ENCODE measurements at regions not wholly inside any gene's neighbourhood (a gene's known extent, or its start where the extent isn't known, plus 50 kb on each side); places are given as distances from the start of the nearest gene placed in this dataset.

GRCh38 chr6:80553071-80553740, 446.7 kb downstream of the BCKDHB start (continued):
- TF ChIP-seq, protein P1, sequence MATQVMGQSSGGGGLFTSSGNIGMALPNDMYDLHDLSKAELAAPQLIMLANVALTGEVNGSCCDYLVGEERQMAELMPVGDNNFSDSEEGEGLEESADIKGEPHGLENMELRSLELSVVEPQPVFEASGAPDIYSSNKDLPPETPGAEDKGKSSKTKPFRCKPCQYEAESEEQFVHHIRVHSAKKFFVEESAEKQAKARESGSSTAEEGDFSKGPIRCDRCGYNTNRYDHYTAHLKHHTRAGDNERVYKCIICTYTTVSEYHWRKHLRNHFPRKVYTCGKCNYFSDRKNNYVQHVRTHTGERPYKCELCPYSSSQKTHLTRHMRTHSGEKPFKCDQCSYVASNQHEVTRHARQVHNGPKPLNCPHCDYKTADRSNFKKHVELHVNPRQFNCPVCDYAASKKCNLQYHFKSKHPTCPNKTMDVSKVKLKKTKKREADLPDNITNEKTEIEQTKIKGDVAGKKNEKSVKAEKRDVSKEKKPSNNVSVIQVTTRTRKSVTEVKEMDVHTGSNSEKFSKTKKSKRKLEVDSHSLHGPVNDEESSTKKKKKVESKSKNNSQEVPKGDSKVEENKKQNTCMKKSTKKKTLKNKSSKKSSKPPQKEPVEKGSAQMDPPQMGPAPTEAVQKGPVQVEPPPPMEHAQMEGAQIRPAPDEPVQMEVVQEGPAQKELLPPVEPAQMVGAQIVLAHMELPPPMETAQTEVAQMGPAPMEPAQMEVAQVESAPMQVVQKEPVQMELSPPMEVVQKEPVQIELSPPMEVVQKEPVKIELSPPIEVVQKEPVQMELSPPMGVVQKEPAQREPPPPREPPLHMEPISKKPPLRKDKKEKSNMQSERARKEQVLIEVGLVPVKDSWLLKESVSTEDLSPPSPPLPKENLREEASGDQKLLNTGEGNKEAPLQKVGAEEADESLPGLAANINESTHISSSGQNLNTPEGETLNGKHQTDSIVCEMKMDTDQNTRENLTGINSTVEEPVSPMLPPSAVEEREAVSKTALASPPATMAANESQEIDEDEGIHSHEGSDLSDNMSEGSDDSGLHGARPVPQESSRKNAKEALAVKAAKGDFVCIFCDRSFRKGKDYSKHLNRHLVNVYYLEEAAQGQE (IDR thresholded peaks at IDR 0.05; ENCODE audit: unreplicated experiment): no peak
- TF ChIP-seq, protein P2, sequence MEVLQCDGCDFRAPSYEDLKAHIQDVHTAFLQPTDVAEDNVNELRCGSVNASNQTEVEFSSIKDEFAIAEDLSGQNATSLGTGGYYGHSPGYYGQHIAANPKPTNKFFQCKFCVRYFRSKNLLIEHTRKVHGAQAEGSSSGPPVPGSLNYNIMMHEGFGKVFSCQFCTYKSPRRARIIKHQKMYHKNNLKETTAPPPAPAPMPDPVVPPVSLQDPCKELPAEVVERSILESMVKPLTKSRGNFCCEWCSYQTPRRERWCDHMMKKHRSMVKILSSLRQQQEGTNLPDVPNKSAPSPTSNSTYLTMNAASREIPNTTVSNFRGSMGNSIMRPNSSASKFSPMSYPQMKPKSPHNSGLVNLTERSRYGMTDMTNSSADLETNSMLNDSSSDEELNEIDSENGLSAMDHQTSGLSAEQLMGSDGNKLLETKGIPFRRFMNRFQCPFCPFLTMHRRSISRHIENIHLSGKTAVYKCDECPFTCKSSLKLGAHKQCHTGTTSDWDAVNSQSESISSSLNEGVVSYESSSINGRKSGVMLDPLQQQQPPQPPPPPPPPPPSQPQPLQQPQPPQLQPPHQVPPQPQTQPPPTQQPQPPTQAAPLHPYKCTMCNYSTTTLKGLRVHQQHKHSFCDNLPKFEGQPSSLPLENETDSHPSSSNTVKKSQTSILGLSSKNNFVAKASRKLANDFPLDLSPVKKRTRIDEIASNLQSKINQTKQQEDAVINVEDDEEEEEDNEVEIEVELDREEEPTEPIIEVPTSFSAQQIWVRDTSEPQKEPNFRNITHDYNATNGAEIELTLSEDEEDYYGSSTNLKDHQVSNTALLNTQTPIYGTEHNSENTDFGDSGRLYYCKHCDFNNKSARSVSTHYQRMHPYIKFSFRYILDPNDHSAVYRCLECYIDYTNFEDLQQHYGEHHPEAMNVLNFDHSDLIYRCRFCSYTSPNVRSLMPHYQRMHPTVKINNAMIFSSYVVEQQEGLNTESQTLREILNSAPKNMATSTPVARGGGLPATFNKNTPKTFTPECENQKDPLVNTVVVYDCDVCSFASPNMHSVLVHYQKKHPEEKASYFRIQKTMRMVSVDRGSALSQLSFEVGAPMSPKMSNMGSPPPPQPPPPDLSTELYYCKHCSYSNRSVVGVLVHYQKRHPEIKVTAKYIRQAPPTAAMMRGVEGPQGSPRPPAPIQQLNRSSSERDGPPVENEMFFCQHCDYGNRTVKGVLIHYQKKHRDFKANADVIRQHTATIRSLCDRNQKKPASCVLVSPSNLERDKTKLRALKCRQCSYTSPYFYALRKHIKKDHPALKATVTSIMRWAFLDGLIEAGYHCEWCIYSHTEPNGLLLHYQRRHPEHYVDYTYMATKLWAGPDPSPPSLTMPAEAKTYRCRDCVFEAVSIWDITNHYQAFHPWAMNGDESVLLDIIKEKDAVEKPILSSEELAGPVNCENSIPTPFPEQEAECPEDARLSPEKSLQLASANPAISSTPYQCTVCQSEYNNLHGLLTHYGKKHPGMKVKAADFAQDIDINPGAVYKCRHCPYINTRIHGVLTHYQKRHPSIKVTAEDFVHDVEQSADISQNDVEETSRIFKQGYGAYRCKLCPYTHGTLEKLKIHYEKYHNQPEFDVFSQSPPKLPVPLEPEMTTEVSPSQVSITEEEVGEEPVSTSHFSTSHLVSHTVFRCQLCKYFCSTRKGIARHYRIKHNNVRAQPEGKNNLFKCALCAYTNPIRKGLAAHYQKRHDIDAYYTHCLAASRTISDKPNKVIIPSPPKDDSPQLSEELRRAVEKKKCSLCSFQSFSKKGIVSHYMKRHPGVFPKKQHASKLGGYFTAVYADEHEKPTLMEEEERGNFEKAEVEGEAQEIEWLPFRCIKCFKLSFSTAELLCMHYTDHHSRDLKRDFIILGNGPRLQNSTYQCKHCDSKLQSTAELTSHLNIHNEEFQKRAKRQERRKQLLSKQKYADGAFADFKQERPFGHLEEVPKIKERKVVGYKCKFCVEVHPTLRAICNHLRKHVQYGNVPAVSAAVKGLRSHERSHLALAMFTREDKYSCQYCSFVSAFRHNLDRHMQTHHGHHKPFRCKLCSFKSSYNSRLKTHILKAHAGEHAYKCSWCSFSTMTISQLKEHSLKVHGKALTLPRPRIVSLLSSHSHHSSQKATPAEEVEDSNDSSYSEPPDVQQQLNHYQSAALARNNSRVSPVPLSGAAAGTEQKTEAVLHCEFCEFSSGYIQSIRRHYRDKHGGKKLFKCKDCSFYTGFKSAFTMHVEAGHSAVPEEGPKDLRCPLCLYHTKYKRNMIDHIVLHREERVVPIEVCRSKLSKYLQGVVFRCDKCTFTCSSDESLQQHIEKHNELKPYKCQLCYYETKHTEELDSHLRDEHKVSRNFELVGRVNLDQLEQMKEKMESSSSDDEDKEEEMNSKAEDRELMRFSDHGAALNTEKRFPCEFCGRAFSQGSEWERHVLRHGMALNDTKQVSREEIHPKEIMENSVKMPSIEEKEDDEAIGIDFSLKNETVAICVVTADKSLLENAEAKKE (CRISPR knock-in tag; IDR thresholded peaks at IDR 0.05): no peak
- TF ChIP-seq, protein P3, sequence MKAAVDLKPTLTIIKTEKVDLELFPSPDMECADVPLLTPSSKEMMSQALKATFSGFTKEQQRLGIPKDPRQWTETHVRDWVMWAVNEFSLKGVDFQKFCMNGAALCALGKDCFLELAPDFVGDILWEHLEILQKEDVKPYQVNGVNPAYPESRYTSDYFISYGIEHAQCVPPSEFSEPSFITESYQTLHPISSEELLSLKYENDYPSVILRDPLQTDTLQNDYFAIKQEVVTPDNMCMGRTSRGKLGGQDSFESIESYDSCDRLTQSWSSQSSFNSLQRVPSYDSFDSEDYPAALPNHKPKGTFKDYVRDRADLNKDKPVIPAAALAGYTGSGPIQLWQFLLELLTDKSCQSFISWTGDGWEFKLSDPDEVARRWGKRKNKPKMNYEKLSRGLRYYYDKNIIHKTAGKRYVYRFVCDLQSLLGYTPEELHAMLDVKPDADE (IDR thresholded peaks at IDR 0.05): no peak

Data from GM23338 (cell line).